Brain microvascular endothelial cell (primary cell): ENCODE measurements at regions not wholly inside any gene's neighbourhood (a gene's known extent, or its start where the extent isn't known, plus 50 kb on each side); places are given as distances from the start of the nearest gene placed in this dataset.
"Not testable (repeated sequence)": the region's sequence is repeated elsewhere in the genome, so short reads cannot be mapped to it uniquely, and the experiment has no call there.

Experiments used
- DNase-seq: peaks from one replicate; pipeline ENCODE4 v3.0.0-alpha.2; 2020
- H3K27ac ChIP-seq: fragments of 250-450 bp; sonication (Bioruptor Pico); 2 replicates; pipeline ENCODE4 v1.5.1; 2020; ENCODE audit warnings: mild to moderate bottlenecking, moderate library complexity
- H3K27me3 ChIP-seq: fragments of 250-450 bp; sonication (Bioruptor Pico); replicated peaks from 2 replicates; pipeline ENCODE4 v1.5.1; 2020; ENCODE audit warnings: mild to moderate bottlenecking
- H3K36me3 ChIP-seq: fragments of 250-450 bp; sonication (Bioruptor Pico); replicated peaks from 2 replicates; pipeline ENCODE4 v1.5.1; 2020; ENCODE audit warnings: mild to moderate bottlenecking
- H3K4me3 ChIP-seq: 2 replicates; pipeline ENCODE4 v1.5.1; 2011; ENCODE audit warnings: low read depth, mild to moderate bottlenecking, control low read depth, low read length, moderate library complexity
- CTCF ChIP-seq: IDR thresholded peaks from 2 replicates; pipeline ENCODE4 v1.5.1; 2011; ENCODE audit warnings: low read depth, mild to moderate bottlenecking, moderate library complexity, low read length, control low read depth, inconsistent platforms; ENCODE audit errors: missing control alignments
- in situ Hi-C: cut with HindIII; loops from 2 replicates; pipeline ENCODE4 v1.10.0; 2017; ENCODE audit warnings: low sequenced_read_pairs, low pct_ligation_motif_present

GRCh38 chr2:223487214-223487846, 114.8 kb downstream of the SCG2 start:
- TF ChIP-seq CTCF: no peak
- no peaks in the 10 kb centered on the region for H3K27me3 ChIP-seq
- no peak overlapping the region for H3K4me3 ChIP-seq
- H3K27ac ChIP-seq: no peak overlapping the region
- H3K36me3 ChIP-seq: no peaks in the 10 kb centered on the region
- DNase-seq: no peak
- in situ Hi-C loops: no loop called here

GRCh38 chr2:223488814-223489213, 113.3 kb downstream of the SCG2 start:
- H3K4me3 ChIP-seq: no peak overlapping the region
- in situ Hi-C loops: no loop called here
- H3K27me3 ChIP-seq: no peaks in the 10 kb centered on the region
- no peak for TF ChIP-seq CTCF
- DNase-seq: peak; percentile 69
- no peaks in the 10 kb centered on the region for H3K36me3 ChIP-seq
- no peak overlapping the region for H3K27ac ChIP-seq

- no peaks in the 10 kb centered on the region for H3K36me3 ChIP-seq
- no peak overlapping the region for H3K27ac ChIP-seq
- no peak for DNase-seq
- no peaks in the 10 kb centered on the region for H3K27me3 ChIP-seq
- TF ChIP-seq CTCF: no peak
- no peak overlapping the region for H3K4me3 ChIP-seq
- in situ Hi-C loops: no loop called here
Measured at GRCh38 chr2:223494496-223494895, 107.7 kb downstream of the SCG2 start.

GRCh38 chr2:223494942-223495341, 107.2 kb downstream of the SCG2 start:
- TF ChIP-seq CTCF: no peak
- Histone ChIP-seq H3K4me3 (no peak overlapping the region), H3K27ac (no peak overlapping the region), H3K27me3 (no peaks in the 10 kb centered on the region), H3K36me3 (no peaks in the 10 kb centered on the region)
- DNase-seq: no peak
- in situ Hi-C loops: no loop called here

GRCh38 chr2:223496853-223497252, 105.3 kb downstream of the SCG2 start:
- H3K4me3 ChIP-seq, in situ Hi-C loops, H3K36me3 ChIP-seq, H3K27me3 ChIP-seq, DNase-seq, H3K27ac ChIP-seq: not testable (repeated sequence)

GRCh38 chr2:223500709-223501108, 101.5 kb downstream of the SCG2 start:
- TF ChIP-seq CTCF: no peak
- Histone ChIP-seq H3K27me3 (no peaks in the 10 kb centered on the region), H3K36me3 (no peaks in the 10 kb centered on the region), H3K27ac (no peak overlapping the region), H3K4me3 (no peak overlapping the region)
- in situ Hi-C loops: no loop called here
- DNase-seq: no peak
